CD14-positive monocyte (primary cell): ENCODE measurements at regions not wholly inside any gene's neighbourhood (a gene's known extent, or its start where the extent isn't known, plus 50 kb on each side); places are given as distances from the start of the nearest gene placed in this dataset.

Experiments
- DNase-seq, 3 donors: peaks; one replicate each; pipeline ENCODE4 v3.0.0-alpha.2; 2011 to 2022
- H2AFZ ChIP-seq: 2 replicates; pipeline ENCODE4 v1.6.0; 2012; ENCODE audit warnings: mild to moderate bottlenecking, low read depth, low read length, inconsistent platforms; ENCODE audit not compliant: insufficient read depth, poor library complexity, severe bottlenecking
- H3K27ac ChIP-seq, 2 donors: 1 replicate in 1 of 2; 2 replicates in 1 of 2; pipeline ENCODE4 v1.5.1; 2012 to 2013; ENCODE audit warnings: low read length in 2 of 2, control low read depth in 1 of 2, inconsistent platforms in 1 of 2, low read depth in 1 of 2, mild to moderate bottlenecking in 1 of 2
- H3K27me3 ChIP-seq, 2 donors: one replicate each; pipeline versions ENCODE4 v1.6.0 to v1.6.1; 2011 to 2013; ENCODE audit warnings: low read length in 2 of 2; ENCODE audit not compliant: control insufficient read depth in 2 of 2, insufficient read depth in 2 of 2
- H3K36me3 ChIP-seq, 2 donors: replicated peaks in 1 of 2; 1 replicate in 1 of 2; 2 replicates in 1 of 2; pipeline versions ENCODE4 v1.5.1 to v1.6.1; 2012 to 2013; ENCODE audit warnings: low read length in 2 of 2, control low read depth in 1 of 2, inconsistent platforms in 1 of 2, mild to moderate bottlenecking in 1 of 2; ENCODE audit not compliant: insufficient read depth in 2 of 2, control insufficient read depth in 1 of 2
- H3K4me1 ChIP-seq, 2 donors: 1 replicate in 1 of 2; 2 replicates in 1 of 2; pipeline versions ENCODE4 v1.5.1 to v1.6.1; 2012 to 2013; ENCODE audit warnings: low read length in 2 of 2, control low read depth in 1 of 2, inconsistent platforms in 1 of 2, mild to moderate bottlenecking in 1 of 2, moderate library complexity in 1 of 2; ENCODE audit not compliant: insufficient read depth in 2 of 2, control insufficient read depth in 1 of 2
- H3K4me2 ChIP-seq: replicated peaks from 2 replicates; pipeline ENCODE3; 2012; ENCODE audit warnings: low read length, moderate library complexity, mild to moderate bottlenecking; ENCODE audit not compliant: poor library complexity, severe bottlenecking; ENCODE audit errors: extremely low read depth
- H3K4me3 ChIP-seq, 3 experiments: fragments of 200-600 bp in 1 of 3; sonication (generic) in 1 of 3; replicated peaks in 1 of 3; 1 replicate in 2 of 3; 2 replicates in 1 of 3; pipeline ENCODE4 v1.5.1; 2011 to 2013; ENCODE audit warnings: low read length in 3 of 3, mild to moderate bottlenecking in 3 of 3, control low read depth in 2 of 3, low read depth in 2 of 3, inconsistent platforms in 1 of 3, moderate library complexity in 1 of 3
- H3K79me2 ChIP-seq: 2 replicates; pipeline ENCODE4 v1.6.0; 2012; ENCODE audit warnings: mild to moderate bottlenecking, control low read depth, inconsistent platforms, low read length, moderate library complexity; ENCODE audit not compliant: insufficient read depth
- H3K9ac ChIP-seq: 2 replicates; pipeline ENCODE4 v1.6.0; 2017; ENCODE audit warnings: low read length, mild to moderate bottlenecking; ENCODE audit not compliant: insufficient read depth, poor library complexity, severe bottlenecking
- H3K9me3 ChIP-seq, 2 donors: replicated peaks in 1 of 2; 1 replicate in 1 of 2; 2 replicates in 1 of 2; pipeline versions ENCODE4 v1.5.1 to v1.6.1; 2012 to 2013; ENCODE audit warnings: low read length in 2 of 2, control low read depth in 1 of 2; ENCODE audit not compliant: control insufficient read depth in 1 of 2, insufficient read depth in 1 of 2
- H4K20me1 ChIP-seq: 2 replicates; pipeline ENCODE4 v1.6.0; 2012; ENCODE audit warnings: mild to moderate bottlenecking, low read length, control low read depth, moderate library complexity; ENCODE audit not compliant: insufficient read depth
- H3K27ac Mint-ChIP-seq, 7 donors: one replicate each; pipeline ENCODE4 v1.8.0; 2020; ENCODE audit warnings: mild to moderate bottlenecking in 7 of 7, mixed read lengths in 7 of 7, moderate library complexity in 6 of 7, inconsistent platforms in 2 of 7
- H3K27me3 Mint-ChIP-seq, 3 donors: one replicate each; pipeline ENCODE4 v1.8.0; 2021 to 2022; ENCODE audit warnings: low read depth in 3 of 3, mild to moderate bottlenecking in 3 of 3, mixed read lengths in 3 of 3, moderate library complexity in 3 of 3, inconsistent platforms in 1 of 3
- H3K36me3 Mint-ChIP-seq, 2 donors: one replicate each; pipeline ENCODE4 v1.8.0; 2020; ENCODE audit warnings: mixed read lengths in 2 of 2, inconsistent platforms in 1 of 2, mild to moderate bottlenecking in 1 of 2
- H3K4me1 Mint-ChIP-seq: one replicate; pipeline ENCODE4 v1.8.0; 2020; ENCODE audit warnings: mild to moderate bottlenecking, mixed read lengths
- H3K4me3 Mint-ChIP-seq, 2 donors: one replicate each; pipeline ENCODE4 v1.8.0; 2020; ENCODE audit warnings: mild to moderate bottlenecking in 2 of 2, mixed read lengths in 2 of 2, moderate library complexity in 1 of 2
- H3K9me3 Mint-ChIP-seq, 7 donors: one replicate each; pipeline ENCODE4 v1.8.0; 2020 to 2022; ENCODE audit warnings: mixed read lengths in 7 of 7, mild to moderate bottlenecking in 6 of 7, moderate library complexity in 6 of 7, inconsistent platforms in 2 of 7
- CTCF ChIP-seq: fragments of 200-600 bp; IDR thresholded peaks from one replicate; pipeline ENCODE4 v1.8.0; 2022; ENCODE audit warnings: antibody characterized with exemption, mild to moderate bottlenecking
- WGBS: methylation state at CpG from one replicate; pipeline ENCODE4 v1.1.5; 2013; ENCODE audit warnings: missing lambda C conversion rate; ENCODE audit not compliant: insufficient coverage; 5-methylcytosine and 5-hydroxymethylcytosine counted together
- intact Hi-C, 2 donors: fragments of 100-400 bp; cut with micrococcal nuclease; formaldehyde crosslinking; loops; one replicate each; pipeline versions ENCODE4 v1.15.0 to v1.15.1; 2023

- WGBS, result 72% methylated on average over 2 of the region's 8 CpGs
Observed at GRCh38 chr12:112664569-112664968, 127.0 kb upstream of the RPH3A start.

DNA sequence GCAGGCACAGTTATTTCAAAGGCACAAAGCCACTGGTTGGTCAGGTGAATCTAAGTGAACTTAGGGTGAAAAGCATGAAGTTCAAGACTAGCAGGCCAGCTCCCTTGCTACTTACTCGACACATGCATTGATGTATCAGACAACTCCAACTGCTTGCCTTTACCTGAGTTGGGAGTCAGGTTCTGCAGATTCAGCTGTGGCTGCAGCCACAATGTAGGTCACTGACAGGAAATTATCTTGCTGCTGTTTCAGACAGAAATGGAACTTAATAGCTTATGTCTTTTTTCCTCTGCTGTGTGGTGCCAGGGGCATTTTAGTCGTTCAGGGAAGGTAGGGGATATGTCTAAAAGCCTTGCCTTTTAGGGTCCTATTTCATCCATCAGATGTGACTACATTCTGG lies 125.6 kb upstream of the RPH3A start:
- Histone ChIP-seq H3K36me3 (no peaks in the 10 kb centered on the region), H3K27me3 (peaks cover 3 to 5% of the 10 kb centered on the region in 2 donors), H3K27ac (no peak overlapping the region), H3K4me3 (no peak overlapping the region), H3K4me2 (no peak overlapping the region), H2AFZ (no peak overlapping the region), H3K9ac (no peak overlapping the region), H4K20me1 (no peaks in the 10 kb centered on the region), H3K79me2 (no peaks in the 10 kb centered on the region), H3K9me3 (no peaks in the 10 kb centered on the region), H3K4me1 (no peaks in the 10 kb centered on the region)
- DNase-seq, result no peak
- Mint-ChIP-seq H3K9me3 (no peaks in the 10 kb centered on the region), H3K4me3 (no peak overlapping the region), H3K4me1 (no peaks in the 10 kb centered on the region), H3K27ac (no peak overlapping the region), H3K27me3 (peaks cover 5 to 6% (median 6%) of the 10 kb centered on the region in 3 donors), H3K36me3 (no peaks in the 10 kb centered on the region)
- no peak for TF ChIP-seq CTCF
- intact Hi-C loops, result no loop called here
- WGBS, result 100% methylated on average over 1 of the region's 2 CpGs

More at GRCh38 chr12:112664569-112664968, 127.0 kb upstream of the RPH3A start:
- Mint-ChIP-seq H3K9me3 (no peaks in the 10 kb centered on the region), H3K4me3 (no peak overlapping the region), H3K27ac (no peak overlapping the region), H3K27me3 (peaks cover 4 to 6% (median 4%) of the 10 kb centered on the region in 3 donors), H3K4me1 (no peaks in the 10 kb centered on the region), H3K36me3 (no peaks in the 10 kb centered on the region)
- DNase-seq, result no peak
- H3K79me2 ChIP-seq, result no peaks in the 10 kb centered on the region
- H3K27me3 ChIP-seq, result peaks cover 3 to 5% of the 10 kb centered on the region in 2 donors
- no peaks in the 10 kb centered on the region for H4K20me1 ChIP-seq
- no peaks in the 10 kb centered on the region for H3K4me1 ChIP-seq
- intact Hi-C loops, result no loop called here
- no peak overlapping the region for H3K4me2 ChIP-seq
- TF ChIP-seq CTCF, result no peak
- H3K27ac ChIP-seq, result no peak overlapping the region
- H3K9ac ChIP-seq, result no peak overlapping the region
- no peak overlapping the region for H2AFZ ChIP-seq
- no peaks in the 10 kb centered on the region for H3K9me3 ChIP-seq
- H3K4me3 ChIP-seq, result no peak overlapping the region
- no peaks in the 10 kb centered on the region for H3K36me3 ChIP-seq
